Aorta (tissue), 5 donors: ENCODE measurements at regions not wholly inside any gene's neighbourhood (a gene's known extent, or its start where the extent isn't known, plus 50 kb on each side); places are given as distances from the start of the nearest gene placed in this dataset.

ENCODE experiments used
- ATAC-seq: fragments of 200-7000 bp; cut with Tn5 transposase; one replicate; pipeline ENCODE4 v1.9.1; 2022; ENCODE audit warnings: moderate library complexity; ENCODE audit not compliant: low FRiP score
- DNase-seq, 2 donors: peaks; one replicate each; pipeline ENCODE4 v3.0.0-alpha.2; 2020
- H3K27ac ChIP-seq, 2 donors: one replicate each; pipeline ENCODE4 v1.5.1; 2013; ENCODE audit warnings: low read length in 2 of 2, mild to moderate bottlenecking in 2 of 2, moderate library complexity in 2 of 2, control low read depth in 1 of 2, inconsistent platforms in 1 of 2, low read depth in 1 of 2
- H3K27me3 ChIP-seq, 2 donors: one replicate each; pipeline ENCODE4 v1.6.1; 2013; ENCODE audit warnings: control low read depth in 1 of 2, low read length in 1 of 2, mild to moderate bottlenecking in 1 of 2, moderate library complexity in 1 of 2; ENCODE audit not compliant: insufficient read depth in 2 of 2, control insufficient read depth in 1 of 2
- H3K36me3 ChIP-seq, 2 donors: one replicate each; pipeline ENCODE4 v1.6.1; 2013; ENCODE audit warnings: control low read depth in 1 of 2, low read length in 1 of 2, mild to moderate bottlenecking in 1 of 2; ENCODE audit not compliant: insufficient read depth in 2 of 2, control insufficient read depth in 1 of 2
- H3K4me1 ChIP-seq, 2 donors: one replicate each; pipeline ENCODE4 v1.6.1; 2013; ENCODE audit warnings: low read length in 2 of 2, control low read depth in 1 of 2, mild to moderate bottlenecking in 1 of 2, moderate library complexity in 1 of 2; ENCODE audit not compliant: insufficient read depth in 2 of 2, control insufficient read depth in 1 of 2
- H3K4me3 ChIP-seq, 2 donors: one replicate each; pipeline ENCODE4 v1.5.1; 2013; ENCODE audit warnings: low read length in 2 of 2, control low read depth in 1 of 2, mild to moderate bottlenecking in 1 of 2
- H3K9me3 ChIP-seq: one replicate; pipeline ENCODE4 v1.6.1; 2013; ENCODE audit warnings: mild to moderate bottlenecking, low read length; ENCODE audit not compliant: control insufficient read depth
- WGBS, 2 donors: extraction: QIAGEN DNeasy Blood & Tissue Kit; methylation state at CpG; one replicate each; pipeline ENCODE4 v1.1.7; 2013; 5-methylcytosine and 5-hydroxymethylcytosine counted together
- intact Hi-C, 2 donors: fragments of 100-400 bp; cut with DNase I; formaldehyde crosslinking; loops; one replicate each; pipeline versions ENCODE4 v1.14.2 to v1.15.0; 2022
- donor health status: healthy with polysubstance abuse.
- donor health status: Bipolar disorder and iron deficiency.
- donor health status: DM: no; HTN: no; CAD: no.
- donor health status: DM: no; HTN: no; CAD: no.
- donor health status: DM: yes; HTN: yes; CAD: no.

- no peak overlapping the region for H3K27ac ChIP-seq
- H3K27me3 ChIP-seq = no peaks in the 10 kb centered on the region
- H3K4me1 ChIP-seq = no peaks in the 10 kb centered on the region
- 77 to 79% methylated on average over 1 of the region's 1 CpG for WGBS, 2 donors
- no peak for DNase-seq
- ATAC-seq = no peak
- no peaks in the 10 kb centered on the region for H3K36me3 ChIP-seq
- intact Hi-C loops = no loop called here
- no peak overlapping the region for H3K4me3 ChIP-seq
- no peaks in the 10 kb centered on the region for H3K9me3 ChIP-seq
Observed at GRCh38 chr10:56063642-56064041, 297.4 kb downstream of the ZWINT start.

GRCh38 chr10:56057860-56058259, 303.2 kb downstream of the ZWINT start:
- Histone ChIP-seq H3K27ac (no peak overlapping the region), H3K9me3 (no peaks in the 10 kb centered on the region), H3K4me3 (no peak overlapping the region), H3K36me3 (no peaks in the 10 kb centered on the region), H3K27me3 (no peaks in the 10 kb centered on the region), H3K4me1 (no peaks in the 10 kb centered on the region)
- intact Hi-C loops = no loop called here
- 71 to 73% methylated on average over 2 of the region's 2 CpGs for WGBS, 2 donors
- ATAC-seq (no peak), DNase-seq (no peak)

GRCh38 chr10:56035489-56035888, 325.6 kb downstream of the ZWINT start:
- H3K27me3 ChIP-seq = no peaks in the 10 kb centered on the region
- H3K36me3 ChIP-seq = no peaks in the 10 kb centered on the region
- H3K9me3 ChIP-seq = peaks cover 1% of the 10 kb centered on the region
- no peak overlapping the region for H3K27ac ChIP-seq
- DNase-seq (no peak), ATAC-seq (no peak)
- intact Hi-C loops = no loop called here
- WGBS, 2 donors = 87 to 89% methylated on average over 8 of the region's 8 CpGs
- no peaks in the 10 kb centered on the region for H3K4me1 ChIP-seq
- H3K4me3 ChIP-seq = no peak overlapping the region

DNA sequence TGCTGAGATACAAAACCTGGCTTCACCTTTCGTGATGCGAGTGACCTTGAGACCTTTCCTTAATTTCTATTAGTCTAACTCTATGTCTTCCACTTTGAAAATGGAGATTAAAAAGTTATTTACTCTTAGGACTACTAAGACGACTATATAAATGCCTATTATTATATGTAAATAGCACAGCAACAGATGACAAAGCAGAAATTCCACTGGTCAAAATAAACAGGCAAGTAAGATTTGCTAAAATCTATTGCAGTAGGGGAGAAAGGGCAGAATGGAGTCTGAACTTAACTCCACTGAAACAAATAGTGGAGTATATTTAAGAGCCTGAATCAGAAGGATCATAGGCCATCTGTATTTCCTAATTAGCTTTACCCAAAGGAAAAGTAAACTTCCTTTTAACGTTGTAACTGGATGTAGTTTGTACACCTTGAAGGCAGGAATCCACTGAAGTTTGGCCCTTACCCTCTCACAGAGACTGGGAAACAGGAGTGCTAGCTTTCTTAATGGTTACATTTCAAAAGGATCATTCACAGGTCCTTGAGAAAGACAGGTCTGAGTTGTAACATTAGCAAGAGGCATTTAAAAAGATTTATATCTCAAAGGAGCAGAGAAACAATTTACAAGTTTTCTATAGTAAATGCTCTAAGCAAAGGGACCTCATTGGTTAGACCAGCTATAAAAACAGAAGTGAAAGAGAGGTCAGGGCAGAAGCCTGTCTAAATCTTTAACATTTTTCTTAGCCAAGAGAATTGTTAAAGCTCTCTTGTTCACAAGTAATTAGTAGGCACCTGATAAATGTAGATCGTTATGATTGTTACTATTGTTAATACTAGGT, 332.5 kb downstream of the ZWINT start:
- Histone ChIP-seq H3K4me3 (no peak overlapping the region), H3K27me3 (no peaks in the 10 kb centered on the region), H3K9me3 (no peaks in the 10 kb centered on the region), H3K36me3 (no peaks in the 10 kb centered on the region), H3K27ac (no peak overlapping the region), H3K4me1 (no peaks in the 10 kb centered on the region)
- intact Hi-C loops = no loop called here
- 41% methylated on average over 5 of the region's 5 CpGs for WGBS, 2 donors
- DNase-seq = no peak
- ATAC-seq = no peak

DNA sequence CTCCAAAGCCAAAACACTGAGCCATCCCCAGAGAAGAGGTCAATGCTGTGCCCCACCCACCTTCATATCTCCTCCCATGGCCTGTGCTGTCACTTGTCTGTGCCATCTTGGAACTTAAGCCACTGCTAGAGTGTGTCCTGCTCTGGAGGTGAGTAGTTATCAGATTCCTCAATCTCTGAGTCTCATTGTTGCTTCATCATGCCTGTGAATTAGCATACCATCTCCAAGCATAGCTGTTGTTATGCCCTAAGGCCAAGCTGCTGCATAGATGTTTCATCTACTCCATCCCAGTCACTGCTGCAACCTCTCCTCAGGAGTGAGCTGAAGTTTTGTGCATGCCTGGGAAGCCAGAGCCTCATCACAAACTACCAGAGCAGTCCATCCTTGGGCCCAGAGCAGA, 349.0 kb downstream of the ZWINT start:
- ATAC-seq = no peak

DNA sequence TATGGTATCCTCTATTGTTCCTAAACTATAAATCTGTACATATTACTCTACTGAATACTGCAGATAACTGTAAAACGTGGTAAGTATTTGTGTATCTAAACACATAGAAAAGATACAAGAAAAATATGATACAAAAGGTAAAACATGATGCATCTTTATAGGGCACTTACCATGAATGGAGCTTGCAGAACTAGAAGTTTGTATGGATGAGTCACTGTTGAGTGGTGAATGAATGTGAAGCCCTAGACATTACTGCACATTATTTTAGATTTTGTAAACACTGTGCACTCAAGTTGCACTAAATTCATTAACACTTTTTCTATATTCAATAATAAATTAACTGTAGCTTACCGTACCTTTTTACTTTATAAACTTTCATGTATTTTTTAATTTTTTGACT, 357.5 kb downstream of the ZWINT start:
- H3K4me1 ChIP-seq = no peaks in the 10 kb centered on the region
- 72 to 77% methylated on average over 2 of the region's 2 CpGs for WGBS, 2 donors
- no peak for DNase-seq
- no peak overlapping the region for H3K4me3 ChIP-seq
- intact Hi-C loops = no loop called here
- no peaks in the 10 kb centered on the region for H3K27me3 ChIP-seq
- no peak for ATAC-seq
- no peaks in the 10 kb centered on the region for H3K9me3 ChIP-seq
- H3K27ac ChIP-seq = no peak overlapping the region
- H3K36me3 ChIP-seq = no peaks in the 10 kb centered on the region

More for the DNA sequence above, 349.0 kb downstream of the ZWINT start:
- no peak overlapping the region for H3K4me3 ChIP-seq
- DNase-seq = no peak
- H3K4me1 ChIP-seq = no peaks in the 10 kb centered on the region
- intact Hi-C loops = no loop called here
- no peaks in the 10 kb centered on the region for H3K27me3 ChIP-seq
- no peak overlapping the region for H3K27ac ChIP-seq
- no peaks in the 10 kb centered on the region for H3K9me3 ChIP-seq
- no peaks in the 10 kb centered on the region for H3K36me3 ChIP-seq

DNA sequence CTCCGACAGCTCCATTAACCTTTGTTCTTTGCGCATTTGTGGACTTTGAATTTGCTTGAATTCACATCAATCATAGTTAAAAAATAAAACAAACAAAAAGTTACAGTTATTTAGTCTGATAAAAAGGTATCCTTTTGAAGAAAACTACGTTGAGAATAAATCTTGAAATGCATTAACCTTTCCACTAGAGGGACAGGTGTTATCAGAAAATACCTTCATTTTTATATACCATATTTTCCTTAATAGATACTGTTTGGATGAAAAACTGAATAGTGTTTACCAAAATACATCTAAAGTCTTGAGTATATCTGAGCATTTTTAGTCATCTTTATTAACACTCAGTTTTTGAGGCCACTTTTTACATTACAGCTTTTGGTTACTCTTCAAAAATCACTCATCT, 371.9 kb downstream of the ZWINT start:
- WGBS, 2 donors = 57 to 66% methylated on average over 3 of the region's 3 CpGs
- H3K36me3 ChIP-seq = no peaks in the 10 kb centered on the region
- no peak overlapping the region for H3K27ac ChIP-seq
- DNase-seq (no peak), ATAC-seq (no peak)
- intact Hi-C loops = no loop called here
- no peaks in the 10 kb centered on the region for H3K27me3 ChIP-seq
- no peaks in the 10 kb centered on the region for H3K9me3 ChIP-seq
- no peaks in the 10 kb centered on the region for H3K4me1 ChIP-seq
- no peak overlapping the region for H3K4me3 ChIP-seq

DNA sequence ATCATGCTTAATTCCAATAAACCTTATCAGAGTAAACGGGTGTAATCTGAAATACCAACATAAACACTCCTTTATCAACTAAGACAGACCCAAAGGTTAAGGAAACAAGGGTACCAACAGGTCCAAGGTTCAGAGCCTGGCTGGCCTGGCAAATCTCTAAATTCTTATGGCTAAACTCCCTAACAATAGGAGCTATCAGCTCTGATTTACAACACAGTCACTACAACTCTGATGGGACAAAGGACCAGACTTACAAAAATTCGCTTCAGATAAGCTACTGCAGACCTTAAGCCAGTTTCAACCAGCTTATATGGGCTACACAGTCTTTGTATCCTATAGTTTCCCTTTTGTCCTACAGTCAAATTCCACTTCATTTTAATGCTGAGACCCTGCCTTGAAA, 381.9 kb downstream of the ZWINT start:
- Histone ChIP-seq H3K27ac (no peak overlapping the region), H3K27me3 (no peaks in the 10 kb centered on the region), H3K36me3 (no peaks in the 10 kb centered on the region), H3K4me1 (no peaks in the 10 kb centered on the region), H3K4me3 (no peak overlapping the region), H3K9me3 (no peaks in the 10 kb centered on the region)
- DNase-seq (no peak), ATAC-seq (no peak)
- WGBS, 2 donors = 15 to 33% methylated on average over 2 of the region's 2 CpGs
- intact Hi-C loops = no loop called here

DNA sequence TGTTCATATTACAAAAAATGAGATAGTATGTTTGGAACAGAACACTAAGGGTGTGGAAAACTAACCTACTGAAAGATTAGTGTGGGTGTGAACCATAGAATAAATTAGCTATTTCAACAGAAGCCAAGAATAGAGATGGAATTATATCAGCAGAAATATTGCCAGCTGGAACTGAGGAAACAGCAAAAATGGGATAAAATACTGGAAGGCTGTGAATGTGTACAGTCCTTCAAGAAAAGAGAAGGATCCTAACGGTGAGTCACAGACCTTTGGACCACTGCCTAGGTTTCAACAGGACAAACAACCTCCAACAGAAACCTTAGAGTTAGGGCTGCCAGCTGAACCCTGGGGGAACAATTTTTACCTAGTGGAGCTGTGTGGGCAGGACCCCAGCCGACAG, 395.0 kb downstream of the ZWINT start:
- no peak overlapping the region for H3K27ac ChIP-seq
- DNase-seq = no peak
- H3K9me3 ChIP-seq = no peaks in the 10 kb centered on the region
- 33 to 44% methylated on average over 2 of the region's 2 CpGs for WGBS, 2 donors
- no peaks in the 10 kb centered on the region for H3K27me3 ChIP-seq
- no peaks in the 10 kb centered on the region for H3K36me3 ChIP-seq
- no peak for ATAC-seq
- H3K4me3 ChIP-seq = no peak overlapping the region
- intact Hi-C loops = no loop called here
- no peaks in the 10 kb centered on the region for H3K4me1 ChIP-seq
